ENCODE measurements at regions not wholly inside any gene's neighbourhood (a gene's known extent, or its start where the extent isn't known, plus 50 kb on each side); places are given as distances from the start of the nearest gene placed in this dataset.

DNA sequence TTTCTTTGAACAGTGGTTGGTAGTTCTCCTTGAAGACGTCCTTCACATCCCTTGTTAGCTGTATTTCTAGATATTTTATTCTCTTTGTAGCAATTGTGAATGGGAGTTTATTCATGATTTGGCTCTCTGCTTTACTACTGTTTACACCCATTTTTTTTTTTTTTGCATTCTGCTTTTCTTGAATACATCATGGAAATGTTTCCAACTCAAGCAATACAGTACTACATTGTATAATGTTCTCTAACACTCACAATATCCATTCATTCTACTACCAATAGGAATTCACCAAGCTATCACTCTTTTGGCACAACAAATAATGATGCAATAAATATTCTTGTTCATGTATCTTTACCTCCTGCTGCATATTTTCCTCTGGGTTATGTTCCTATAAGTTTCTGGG, 801.7 kb downstream of the NTRK3 start:
- H4K5ac ChIP-seq (ENCODE audit: insufficient read length, low read depth, low read length) = no peak overlapping the region
- H3K79me2 ChIP-seq (ENCODE audit: control insufficient read depth in 1 of 2, insufficient read depth in 2 of 2, low read length in 2 of 2) = no peaks in the 10 kb centered on the region
- H3K27ac ChIP-seq (ENCODE audit: low read depth, low read length) = no peak overlapping the region
- no peak overlapping the region for H2AK5ac ChIP-seq (ENCODE audit: low read depth, low read length)
- FAIRE-seq (no peak), DNase-seq (ENCODE audit: low read depth in 1 of 2, low spot score in 2 of 2) (no peak)
- H3K14ac ChIP-seq (ENCODE audit: insufficient read length) = no peak overlapping the region
- no peaks in the 10 kb centered on the region for H3K79me1 ChIP-seq (ENCODE audit: low read depth, low read length)
- H3K23ac ChIP-seq (ENCODE audit: insufficient read length) = no peak overlapping the region
- no peak overlapping the region for H3K4me2 ChIP-seq (ENCODE audit: insufficient read depth in 1 of 2, low read depth in 2 of 2, low read length in 2 of 2)
- no peak overlapping the region for H2BK15ac ChIP-seq (ENCODE audit: low read length)
- H2BK120ac ChIP-seq (replicated peaks; ENCODE audit: low read depth, low read length) = no peak overlapping the region
- no peak overlapping the region for H3K9ac ChIP-seq (replicated peaks in 1 of 4; ENCODE audit: extremely low read depth in 1 of 4, low read depth in 3 of 4, low read length in 3 of 4)
- no peak overlapping the region for H4K8ac ChIP-seq (ENCODE audit: extremely low read depth, insufficient read depth, low read length)
- no peak overlapping the region for H2BK20ac ChIP-seq (ENCODE audit: low read length)
- H3K9me3 ChIP-seq (ENCODE audit: insufficient read depth in 2 of 2, low read depth in 1 of 2, low read length in 1 of 2) = no peaks in the 10 kb centered on the region
- H2BK5ac ChIP-seq (ENCODE audit: low read depth, low read length) = no peak overlapping the region
- no peaks in the 10 kb centered on the region for H4K20me1 ChIP-seq (replicated peaks in 1 of 2; ENCODE audit: control insufficient read depth in 1 of 2, insufficient read depth in 2 of 2, low read length in 2 of 2)
- no peak overlapping the region for H3K56ac ChIP-seq (replicated peaks; ENCODE audit: insufficient read length, low read depth, low read length)
- no peak overlapping the region for H2AFZ ChIP-seq (ENCODE audit: low read length)
- H3K4ac ChIP-seq (replicated peaks; ENCODE audit: insufficient read length, low read depth, low read length) = no peak overlapping the region
- POLR2A ChIA-PET (ENCODE audit: partially characterized antibody) = no interaction called here
- H3K36me3 ChIP-seq (ENCODE audit: control insufficient read depth in 2 of 4, insufficient read depth in 4 of 4, low read length in 3 of 4) = no peaks in the 10 kb centered on the region
- H4K91ac ChIP-seq (replicated peaks; ENCODE audit: insufficient read length, low read length) = no peak overlapping the region
- CTCF ChIA-PET (ENCODE audit: partially characterized antibody) = interaction anchor here (0.7 kb wide), 1 partner anchor 151 kb away, joined by 3 read pairs; no protein-coding TSS in a partner anchor
- WGBS, 2 experiments (ENCODE audit: extremely low coverage in 1 of 2, insufficient coverage in 1 of 2, insufficient read length in 1 of 2, insufficient replicate concordance in 2 of 2, low coverage in 1 of 2, low lambda C conversion rate in 2 of 2, missing lambda C conversion rate in 1 of 2) = 94% methylated on average over 1 of the region's 1 CpG; no CpG with 5 or more reads in 1 of the 2 experiments
- H3K27me3 ChIP-seq (replicated peaks in 1 of 4; ENCODE audit: control insufficient read depth in 3 of 4, extremely low read depth in 1 of 4, insufficient read depth in 3 of 4, low read length in 3 of 4) = no peaks in the 10 kb centered on the region
- H3K18ac ChIP-seq (ENCODE audit: extremely low read depth, low read length) = no peak overlapping the region
- no peaks in the 10 kb centered on the region for H3K4me1 ChIP-seq (replicated peaks in 1 of 4; ENCODE audit: control insufficient read depth in 3 of 4, insufficient read depth in 4 of 4, low read length in 3 of 4)
- no peaks in the 10 kb centered on the region for H3K23me2 ChIP-seq (ENCODE audit: low read depth, low read length)
- no peak overlapping the region for H3K4me3 ChIP-seq (ENCODE audit: extremely low read depth in 1 of 4, insufficient read depth in 2 of 4, low read depth in 3 of 4, low read length in 4 of 4)
- H2BK12ac ChIP-seq (ENCODE audit: low read depth, low read length) = no peak overlapping the region
- no peak for TF ChIP-seq YY1 (IDR thresholded peaks at IDR 0.05; ENCODE audit: low read depth, low read length)
- no peak for TF ChIP-seq CREB1 (IDR thresholded peaks at IDR 0.05)
- no peak for TF ChIP-seq SIN3A (conservative IDR thresholded peaks at IDR 0.05 in 1 of 2, IDR thresholded peaks at IDR 0.05 in 1 of 2; ENCODE audit: low read depth in 1 of 2, low read length in 2 of 2)
- no peak for TF ChIP-seq KDM1A (IDR thresholded peaks at IDR 0.05; ENCODE audit: borderline replicate concordance, low read length)
- no peak for TF ChIP-seq RFX5 (IDR thresholded peaks at IDR 0.05; ENCODE audit: borderline replicate concordance, low read depth, low read length)
- no peak for TF ChIP-seq TAF7 (optimal IDR thresholded peaks at IDR 0.05; ENCODE audit: borderline replicate concordance, low read depth, low read length)
- TF ChIP-seq POLR2AphosphoS5 (IDR thresholded peaks at IDR 0.05; ENCODE audit: low read depth, low read length) = no peak
- TF ChIP-seq HDAC2 (IDR thresholded peaks at IDR 0.05; ENCODE audit: borderline replicate concordance in 1 of 2, low read depth in 2 of 2, low read length in 2 of 2) = no peak
- no peak for TF ChIP-seq GABPA (IDR thresholded peaks at IDR 0.05; ENCODE audit: borderline replicate concordance, insufficient read depth, low read length)
- TF ChIP-seq SP4 (IDR thresholded peaks at IDR 0.05; ENCODE audit: low read length) = no peak
- TF ChIP-seq BRCA1 (IDR thresholded peaks at IDR 0.05; ENCODE audit: low read depth, low read length) = no peak
- TF ChIP-seq BCL11A (IDR thresholded peaks at IDR 0.05; ENCODE audit: low read depth in 2 of 2, low read length in 2 of 2) = no peak
- TF ChIP-seq ZNF274 (IDR thresholded peaks at IDR 0.05; ENCODE audit: borderline replicate concordance, extremely low read depth, low read length) = no peak
- no peak for TF ChIP-seq EP300 (IDR thresholded peaks at IDR 0.05; ENCODE audit: borderline replicate concordance in 1 of 2, low read depth in 2 of 2, low read length in 2 of 2)
- no peak for TF ChIP-seq EGR1 (IDR thresholded peaks at IDR 0.05; ENCODE audit: borderline replicate concordance, low read depth, low read length)
